ENCODE measurements at regions not wholly inside any gene's neighbourhood (a gene's known extent, or its start where the extent isn't known, plus 50 kb on each side); places are given as distances from the start of the nearest gene placed in this dataset.
A peak's percentile ranks its signal among the peaks of the same experiment; 100 is the strongest.

GRCh38 chr15:70214276-70214675 is 116.6 kb upstream of the TLE3 start:
- POLR2A ChIA-PET = no interaction called here
- Histone ChIP-seq H3K4me3 (no peak overlapping the region), H2AFZ (ENCODE audit: low read depth, low read length) (no peak overlapping the region), H3K27ac (ENCODE audit: extremely low read depth, low read depth, low read length) (no peak overlapping the region), H3K4me2 (ENCODE audit: insufficient read depth, low read length) (no peak overlapping the region), H3K27me3 (ENCODE audit: control insufficient read depth in 2 of 2, insufficient read depth in 2 of 2, low read length in 2 of 2) (peaks cover 4 to 54% of the 10 kb centered on the region in 2 experiments; a peak in 4 of 5 replicates), H3K9me1 (ENCODE audit: control insufficient read depth, insufficient read depth, low read length) (peaks cover 2% of the 10 kb centered on the region), H3K36me3 (ENCODE audit: control insufficient read depth, insufficient read depth, low read length) (no peaks in the 10 kb centered on the region), H3K4me1 (replicated peaks in 1 of 2; ENCODE audit: control insufficient read depth in 2 of 2, insufficient read depth in 2 of 2, low read length in 2 of 2) (no peaks in the 10 kb centered on the region), H3K9ac (ENCODE audit: insufficient read depth in 1 of 2, low read depth in 2 of 2, low read length in 2 of 2) (no peak overlapping the region), H3K79me2 (ENCODE audit: control insufficient read depth, insufficient read depth, low read length) (no peaks in the 10 kb centered on the region), H4K20me1 (replicated peaks; ENCODE audit: control insufficient read depth, insufficient read depth, low read length) (0 out of 2 replicates have a peak, but pooled peaks cover 6% of the 10 kb centered on the region), H3K9me3 (replicated peaks; ENCODE audit: control insufficient read depth, insufficient read depth, low read depth, low read length) (no peaks in the 10 kb centered on the region)
- ATAC-seq = peak; percentile 79
- intact Hi-C loops (cut with micrococcal nuclease) = no loop called here
- 6% methylated on average over 5 of the region's 5 CpGs for WGBS (ENCODE audit: insufficient coverage, low coverage, missing lambda C conversion rate)
- BruUV-seq (replicated peaks) = no TSS peak
- TF ChIP-seq NFIC (IDR thresholded peaks at IDR 0.05) = peak; percentile 72
- TF ChIP-seq PML (IDR thresholded peaks at IDR 0.05; ENCODE audit: low read length) = no peak
- no peak for TF ChIP-seq MAFG (tag; conservative IDR thresholded peaks at IDR 0.05)
- no peak for TF ChIP-seq THRA (IDR thresholded peaks at IDR 0.05)
- TF ChIP-seq CTCF (IDR thresholded peaks at IDR 0.05 in 2 of 3, conservative IDR thresholded peaks at IDR 0.05 in 1 of 3; ENCODE audit: insufficient read depth in 2 of 3, low read depth in 1 of 3, low read length in 3 of 3) = 0 out of 6 replicates have a peak, but pooled peaks of 1 of the 3 experiments have one; percentile 14
- no peak for TF ChIP-seq YBX1 (IDR thresholded peaks at IDR 0.05)
- DNase-seq (ENCODE audit: extremely low read depth in 1 of 4, low spot score in 3 of 4) = peak in 1 of 4 experiments; percentile 23
- in situ Hi-C loops (cut with MboI) = no loop called here
- CTCF ChIA-PET (ENCODE audit: low intra/inter-chr PET ratio) = no interaction called here
- FAIRE-seq = no peak
